ENCODE measurements at regions not wholly inside any gene's neighbourhood (a gene's known extent, or its start where the extent isn't known, plus 50 kb on each side); places are given as distances from the start of the nearest gene placed in this dataset.

GRCh38 chr5:96140496-96140895 is 178.8 kb upstream of the ELL2 start:
- TF ChIP-seq USF1 (CRISPR knock-in tag; IDR thresholded peaks at IDR 0.05) = no peak
- TF ChIP-seq CTCF (IDR thresholded peaks at IDR 0.05) = no peak
- TF ChIP-seq USF2 (CRISPR knock-in tag; IDR thresholded peaks at IDR 0.05) = no peak
- TF ChIP-seq PRDM15 (CRISPR knock-in tag; IDR thresholded peaks at IDR 0.05) = no peak
- no peak for TF ChIP-seq JUN (CRISPR knock-in tag; IDR thresholded peaks at IDR 0.05)
- no peak for TF ChIP-seq EMX1 (CRISPR knock-in tag; IDR thresholded peaks at IDR 0.05)
- no peak for TF ChIP-seq ZNF232 (CRISPR knock-in tag; IDR thresholded peaks at IDR 0.05)
